ENCODE measurements at regions not wholly inside any gene's neighbourhood (a gene's known extent, or its start where the extent isn't known, plus 50 kb on each side); places are given as distances from the start of the nearest gene placed in this dataset.

GRCh38 chr18:55113800-55114199 lies 154.5 kb upstream of the CCDC68 start:
- no peaks in the 10 kb centered on the region for H3K4me1 ChIP-seq (ENCODE audit: control insufficient read depth, insufficient read depth, low read length)
- H3K4me3 ChIP-seq (ENCODE audit: low read depth, low read length): no peak overlapping the region
- TF ChIP-seq ZNF624 (tag by site-specific recombination; IDR thresholded peaks at IDR 0.05) (no peak), ZNF302 (tag by site-specific recombination; IDR thresholded peaks at IDR 0.05; ENCODE audit: low read depth) (no peak), ZNF26 (tag by site-specific recombination; IDR thresholded peaks at IDR 0.05) (no peak), TRIM28 (IDR thresholded peaks at IDR 0.05; ENCODE audit: borderline replicate concordance, low read length) (no peak), ZNF488 (tag by site-specific recombination; IDR thresholded peaks at IDR 0.05) (no peak), ZNF311 (tag by site-specific recombination; IDR thresholded peaks at IDR 0.05; ENCODE audit: borderline replicate concordance) (no peak), ZNF692 (tag by site-specific recombination; IDR thresholded peaks at IDR 0.05) (no peak), ZNF24 (tag by site-specific recombination; IDR thresholded peaks at IDR 0.05) (no peak), ZNF341 (tag by site-specific recombination; IDR thresholded peaks at IDR 0.05; ENCODE audit: low read depth) (no peak), ZNF292 (tag by site-specific recombination; IDR thresholded peaks at IDR 0.05; ENCODE audit: borderline replicate concordance, low read depth) (no peak), ZNF202 (tag by site-specific recombination; IDR thresholded peaks at IDR 0.05; ENCODE audit: borderline replicate concordance) (no peak), ZNF555 (tag by site-specific recombination; conservative IDR thresholded peaks at IDR 0.05) (no peak), ZNF157 (tag by site-specific recombination; IDR thresholded peaks at IDR 0.05) (no peak), ZNF677 (tag by site-specific recombination; IDR thresholded peaks at IDR 0.05) (no peak), ZNF184 (tag by site-specific recombination; IDR thresholded peaks at IDR 0.05) (no peak), ZNF623 (tag by site-specific recombination; IDR thresholded peaks at IDR 0.05) (no peak), ZNF174 (tag by site-specific recombination; IDR thresholded peaks at IDR 0.05) (no peak)
- H3K36me3 ChIP-seq (ENCODE audit: control insufficient read depth in 2 of 2, insufficient read depth in 1 of 2, low read length in 2 of 2): no peaks in the 10 kb centered on the region
- H3K27ac ChIP-seq (ENCODE audit: extremely low read depth, low read depth, low read length): no peak overlapping the region
- no peaks in the 10 kb centered on the region for H3K9me3 ChIP-seq (ENCODE audit: control insufficient read depth, insufficient read depth, low read depth, low read length)
- POLR2A ChIA-PET: no interaction called here
- CTCF ChIA-PET: interaction anchor here (1.5 kb wide), 1 partner anchor 10 kb away, joined by 5 read pairs; no protein-coding TSS in a partner anchor

- H3K36me3 ChIP-seq (ENCODE audit: control insufficient read depth in 2 of 2, insufficient read depth in 1 of 2, low read length in 2 of 2): no peaks in the 10 kb centered on the region
- no peaks in the 10 kb centered on the region for H3K9me3 ChIP-seq (ENCODE audit: control insufficient read depth, insufficient read depth, low read depth, low read length)
- H3K27ac ChIP-seq (ENCODE audit: extremely low read depth, low read depth, low read length): no peak overlapping the region
- ChIA-PET CTCF (no interaction called here), POLR2A (no interaction called here)
- no peak overlapping the region for H3K4me3 ChIP-seq (ENCODE audit: low read depth, low read length)
- no peaks in the 10 kb centered on the region for H3K4me1 ChIP-seq (ENCODE audit: control insufficient read depth, insufficient read depth, low read length)
- TF ChIP-seq HOXA7 (CRISPR knock-in tag; IDR thresholded peaks at IDR 0.05; ENCODE audit: borderline replicate concordance) (no peak), ZNF658 (tag by site-specific recombination; IDR thresholded peaks at IDR 0.05) (no peak), ZNF274 (IDR thresholded peaks at IDR 0.05; ENCODE audit: low read length) (no peak), ZNF274 (tag by site-specific recombination; IDR thresholded peaks at IDR 0.05; ENCODE audit: borderline replicate concordance) (no peak), PRDM10 (tag by site-specific recombination; IDR thresholded peaks at IDR 0.05) (no peak), ZNF580 (tag by site-specific recombination; IDR thresholded peaks at IDR 0.05) (no peak), YY2 (tag by site-specific recombination; IDR thresholded peaks at IDR 0.05) (no peak), ZNF184 (tag by site-specific recombination; IDR thresholded peaks at IDR 0.05) (no peak), EGR2 (tag by site-specific recombination; IDR thresholded peaks at IDR 0.05; ENCODE audit: low read depth) (no peak), ZNF132 (tag by site-specific recombination; IDR thresholded peaks at IDR 0.05; ENCODE audit: borderline replicate concordance) (no peak), KLF10 (tag by site-specific recombination; IDR thresholded peaks at IDR 0.05) (no peak)
These were observed 152.0 kb upstream of the CCDC68 start for GRCh38 chr18:55111271-55111670.

Measured in HEK293 (cell line).